Breast epithelium (tissue), 3 donors: ENCODE measurements at regions not wholly inside any gene's neighbourhood (a gene's known extent, or its start where the extent isn't known, plus 50 kb on each side); places are given as distances from the start of the nearest gene placed in this dataset.

ENCODE experiments used
- CTCF ChIP-seq, 3 donors: fragments of 450-650 bp; IDR thresholded peaks; one replicate each; pipeline ENCODE4 v1.5.1; 2016 to 2017; ENCODE audit warnings: antibody characterized with exemption in 3 of 3, mild to moderate bottlenecking in 3 of 3, moderate library complexity in 3 of 3
- POLR2A ChIP-seq: fragments of 450-650 bp; IDR thresholded peaks from one replicate; pipeline ENCODE4 v1.6.1; 2016; ENCODE audit warnings: antibody characterized with exemption, mild to moderate bottlenecking, moderate library complexity
- POLR2AphosphoS5 ChIP-seq, 3 donors: sonication (generic); formaldehyde crosslinking; IDR thresholded peaks; one replicate each; pipeline ENCODE4 v1.6.1; 2017; ENCODE audit warnings: antibody characterized with exemption in 3 of 3

- no peak for TF ChIP-seq POLR2A
- TF ChIP-seq CTCF (IDR thresholded peaks at IDR 0.05), result no peak
- TF ChIP-seq POLR2AphosphoS5 (IDR thresholded peaks at IDR 0.05), result no peak
These were observed 223.2 kb downstream of the FSCB start for GRCh38 chr14:44283836-44284235.
